Loucy (cell line): ENCODE measurements at regions not wholly inside any gene's neighbourhood (a gene's known extent, or its start where the extent isn't known, plus 50 kb on each side); places are given as distances from the start of the nearest gene placed in this dataset.

Experiments
- H2AFZ ChIP-seq: fragments of 200-600 bp; sonication (generic); 2 replicates; pipeline ENCODE4 v1.6.0; 2016; ENCODE audit warnings: antibody characterized with exemption, mild to moderate bottlenecking, low read length, moderate library complexity
- H3F3A ChIP-seq: fragments of 200-600 bp; 2 replicates; pipeline ENCODE4 v1.6.0; 2016; ENCODE audit warnings: antibody characterized with exemption, low read depth, mild to moderate bottlenecking
- H3K27me3 ChIP-seq: fragments of 200-600 bp; sonication (generic); 2 replicates; pipeline ENCODE4 v1.6.1; 2014; ENCODE audit warnings: low read length, mild to moderate bottlenecking; ENCODE audit not compliant: insufficient read depth, poor library complexity, severe bottlenecking
- H3K36me3 ChIP-seq: fragments of 200-600 bp; sonication (generic); 2 replicates; pipeline ENCODE4 v1.6.1; 2016; ENCODE audit warnings: low read length; ENCODE audit not compliant: insufficient read depth
- H3K4me1 ChIP-seq: fragments of 200-600 bp; sonication (generic); 2 replicates; pipeline ENCODE4 v1.5.1; 2014; ENCODE audit warnings: low read length, mild to moderate bottlenecking; ENCODE audit not compliant: insufficient read depth, poor library complexity, severe bottlenecking
- H3K4me2 ChIP-seq: fragments of 200-600 bp; sonication (generic); 2 replicates; pipeline ENCODE4 v1.6.0; 2014; ENCODE audit warnings: antibody characterized with exemption, low read length, low read depth, mild to moderate bottlenecking; ENCODE audit not compliant: poor library complexity, severe bottlenecking
- H3K4me3 ChIP-seq: fragments of 200-600 bp; sonication (generic); 2 replicates; pipeline ENCODE4 v1.5.1; 2014; ENCODE audit warnings: low read length, mild to moderate bottlenecking, mixed read lengths; ENCODE audit not compliant: poor library complexity, severe bottlenecking
- H3K79me2 ChIP-seq: fragments of 200-600 bp; sonication (generic); 2 replicates; pipeline ENCODE4 v1.6.1; 2014; ENCODE audit warnings: low read length; ENCODE audit not compliant: insufficient read depth
- H3K9ac ChIP-seq: fragments of 200-600 bp; sonication (generic); 2 replicates; pipeline ENCODE4 v1.6.0; 2014; ENCODE audit warnings: mild to moderate bottlenecking, low read depth, low read length, moderate library complexity; ENCODE audit not compliant: poor library complexity, severe bottlenecking
- H3K9me2 ChIP-seq: fragments of 200-600 bp; sonication (generic); replicated peaks from 2 replicates; pipeline ENCODE4 v1.6.1; 2016; ENCODE audit warnings: low read depth, low read length, mixed read lengths
- H3K9me3 ChIP-seq: fragments of 200-600 bp; sonication (generic); 2 replicates; pipeline ENCODE4 v1.6.1; 2014; ENCODE audit warnings: mild to moderate bottlenecking, antibody characterized with exemption, low read length, low read depth; ENCODE audit not compliant: insufficient read depth
- H4K20me1 ChIP-seq: fragments of 200-600 bp; sonication (generic); 2 replicates; pipeline ENCODE4 v1.6.0; 2014; ENCODE audit warnings: antibody characterized with exemption, low read length, mild to moderate bottlenecking; ENCODE audit not compliant: insufficient read depth, poor library complexity, severe bottlenecking
- EZH2phosphoT487 ChIP-seq: fragments of 200-600 bp; IDR thresholded peaks from 2 replicates; pipeline ENCODE4 v1.6.1; 2018; ENCODE audit warnings: antibody characterized with exemption, mild to moderate bottlenecking, moderate library complexity, borderline replicate concordance
- TF ChIP-seq, protein P1 (sequence below): fragments of 200-600 bp; sonication (generic); conservative IDR thresholded peaks from 2 replicates; pipeline ENCODE4 v1.5.1; 2014; ENCODE audit warnings: mild to moderate bottlenecking, antibody characterized with exemption, low read length

DNA sequence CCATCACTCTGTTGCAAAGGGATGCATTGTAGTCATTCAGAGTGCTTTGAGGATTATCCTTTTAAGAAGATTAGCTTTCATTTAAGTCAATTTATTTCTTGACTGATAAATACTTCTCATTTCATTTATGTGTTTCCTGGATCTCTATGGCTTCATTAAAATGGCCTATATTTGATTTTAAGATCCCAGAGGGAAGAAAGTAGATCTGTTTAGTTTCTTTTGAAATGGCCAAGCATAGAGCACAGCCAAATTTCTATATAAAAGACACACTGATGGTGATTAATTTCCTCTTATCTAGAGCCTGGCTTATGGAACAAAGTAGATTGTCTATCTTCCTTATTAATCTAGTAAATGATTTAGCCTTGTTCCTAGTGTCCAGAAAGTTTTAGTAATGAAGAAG lies 129.7 kb upstream of the CALCR start:
- no peaks in the 10 kb centered on the region for H4K20me1 ChIP-seq
- H3K9ac ChIP-seq = no peak overlapping the region
- no peak for TF ChIP-seq EZH2phosphoT487
- TF ChIP-seq, protein P1, sequence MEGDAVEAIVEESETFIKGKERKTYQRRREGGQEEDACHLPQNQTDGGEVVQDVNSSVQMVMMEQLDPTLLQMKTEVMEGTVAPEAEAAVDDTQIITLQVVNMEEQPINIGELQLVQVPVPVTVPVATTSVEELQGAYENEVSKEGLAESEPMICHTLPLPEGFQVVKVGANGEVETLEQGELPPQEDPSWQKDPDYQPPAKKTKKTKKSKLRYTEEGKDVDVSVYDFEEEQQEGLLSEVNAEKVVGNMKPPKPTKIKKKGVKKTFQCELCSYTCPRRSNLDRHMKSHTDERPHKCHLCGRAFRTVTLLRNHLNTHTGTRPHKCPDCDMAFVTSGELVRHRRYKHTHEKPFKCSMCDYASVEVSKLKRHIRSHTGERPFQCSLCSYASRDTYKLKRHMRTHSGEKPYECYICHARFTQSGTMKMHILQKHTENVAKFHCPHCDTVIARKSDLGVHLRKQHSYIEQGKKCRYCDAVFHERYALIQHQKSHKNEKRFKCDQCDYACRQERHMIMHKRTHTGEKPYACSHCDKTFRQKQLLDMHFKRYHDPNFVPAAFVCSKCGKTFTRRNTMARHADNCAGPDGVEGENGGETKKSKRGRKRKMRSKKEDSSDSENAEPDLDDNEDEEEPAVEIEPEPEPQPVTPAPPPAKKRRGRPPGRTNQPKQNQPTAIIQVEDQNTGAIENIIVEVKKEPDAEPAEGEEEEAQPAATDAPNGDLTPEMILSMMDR = no peak
- no peak overlapping the region for H3K4me3 ChIP-seq
- H3K4me2 ChIP-seq = no peak overlapping the region
- H3K79me2 ChIP-seq = no peaks in the 10 kb centered on the region
- H3K4me1 ChIP-seq = no peaks in the 10 kb centered on the region
- H2AFZ ChIP-seq = no peak overlapping the region
- H3K9me2 ChIP-seq = no peaks in the 10 kb centered on the region
- H3K9me3 ChIP-seq = no peaks in the 10 kb centered on the region
- no peaks in the 10 kb centered on the region for H3F3A ChIP-seq
- H3K36me3 ChIP-seq = no peaks in the 10 kb centered on the region
- H3K27me3 ChIP-seq = no peaks in the 10 kb centered on the region

DNA sequence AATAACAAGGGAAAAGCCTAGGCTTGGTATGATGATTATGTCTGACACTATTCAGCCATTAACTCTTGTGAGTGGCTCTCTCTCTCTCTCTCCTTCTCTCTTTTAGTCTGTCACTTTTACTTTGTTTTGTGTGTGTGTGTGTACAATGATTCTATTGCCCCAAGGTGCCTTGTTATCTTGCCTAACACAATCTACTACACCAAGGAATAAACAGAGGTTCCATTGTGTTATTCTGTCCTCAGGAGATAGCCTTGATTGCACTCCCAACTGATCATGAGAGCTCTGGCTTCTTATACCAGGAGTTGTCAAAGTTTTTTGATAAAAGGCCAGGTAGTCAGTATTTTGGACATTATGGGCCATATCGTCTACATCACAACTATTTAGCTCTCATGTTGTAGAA lies 123.4 kb upstream of the CALCR start:
- TF ChIP-seq, protein P1 = no peak
- no peak for TF ChIP-seq EZH2phosphoT487
- Histone ChIP-seq H3K4me1 (no peaks in the 10 kb centered on the region), H3K36me3 (no peaks in the 10 kb centered on the region), H4K20me1 (no peaks in the 10 kb centered on the region), H2AFZ (no peak overlapping the region), H3K27me3 (no peaks in the 10 kb centered on the region), H3K4me2 (no peak overlapping the region), H3K79me2 (no peaks in the 10 kb centered on the region), H3K9me2 (no peaks in the 10 kb centered on the region), H3K4me3 (no peak overlapping the region), H3K9me3 (no peaks in the 10 kb centered on the region), H3F3A (no peaks in the 10 kb centered on the region), H3K9ac (no peak overlapping the region)

DNA sequence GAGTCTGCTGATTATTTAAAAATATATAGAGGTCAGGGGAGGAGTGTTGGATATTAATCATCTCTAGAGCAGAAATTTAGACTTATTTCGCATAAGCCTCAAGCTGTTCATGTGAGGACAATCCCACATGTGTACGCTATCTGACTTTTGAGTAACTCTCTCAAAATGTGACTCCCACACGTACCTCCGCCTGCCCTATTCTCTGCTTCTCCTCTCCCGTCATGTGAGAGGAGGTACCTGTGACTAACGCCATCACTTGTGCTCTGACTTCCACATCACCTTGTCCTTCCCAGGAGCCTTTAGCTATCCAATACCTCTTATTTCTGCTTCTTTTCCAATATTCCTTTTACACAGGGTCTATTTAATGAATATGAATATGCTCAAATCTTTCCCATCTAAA lies 119.3 kb upstream of the CALCR start:
- Histone ChIP-seq H2AFZ (no peak overlapping the region), H3K36me3 (no peaks in the 10 kb centered on the region), H3K4me2 (no peak overlapping the region), H3F3A (no peaks in the 10 kb centered on the region), H3K27me3 (no peaks in the 10 kb centered on the region), H3K4me1 (no peaks in the 10 kb centered on the region), H3K9me2 (no peaks in the 10 kb centered on the region), H3K9ac (no peak overlapping the region), H4K20me1 (no peaks in the 10 kb centered on the region), H3K4me3 (no peak overlapping the region), H3K9me3 (no peaks in the 10 kb centered on the region), H3K79me2 (no peaks in the 10 kb centered on the region)
- TF ChIP-seq, protein P1 = no peak
- TF ChIP-seq EZH2phosphoT487 = no peak
